Bronchial epithelial cell (primary cell): ENCODE measurements at regions not wholly inside any gene's neighbourhood (a gene's known extent, or its start where the extent isn't known, plus 50 kb on each side); places are given as distances from the start of the nearest gene placed in this dataset.

ENCODE experiments used
- DNase-seq: peaks from one replicate; pipeline ENCODE4 v3.0.0-alpha.2; 2010; ENCODE audit warnings: low read depth
- FAIRE-seq: peaks from 2 replicates; lab custom pipeline; 2011; peaks lifted over from hg19 to GRCh38; lab: Jason Lieb, UNC
- H3K27me3 ChIP-seq: 2 replicates; pipeline ENCODE4 v1.5.1; 2011; ENCODE audit warnings: low read length; ENCODE audit not compliant: control insufficient read depth, insufficient read depth
- H3K36me3 ChIP-seq: 2 replicates; pipeline ENCODE4 v1.5.1; 2011; ENCODE audit warnings: low read length; ENCODE audit not compliant: control insufficient read depth, insufficient read depth
- H3K4me3 ChIP-seq: 2 replicates; pipeline ENCODE4 v1.5.1; 2011; ENCODE audit warnings: mild to moderate bottlenecking, low read depth, low read length, control low read depth
- CTCF ChIP-seq: IDR thresholded peaks from 2 replicates; pipeline ENCODE4 v1.5.1; 2011; ENCODE audit warnings: mild to moderate bottlenecking, moderate library complexity, low read length, control low read depth, inconsistent platforms; ENCODE audit not compliant: insufficient read depth, severe bottlenecking

GRCh38 chr3:180296971-180297370 is 260.2 kb upstream of the PEX5L start:
- no peaks in the 10 kb centered on the region for H3K36me3 ChIP-seq
- H3K4me3 ChIP-seq = no peak overlapping the region
- DNase-seq = no peak
- H3K27me3 ChIP-seq = no peaks in the 10 kb centered on the region
- TF ChIP-seq CTCF = no peak
- FAIRE-seq = no peak

- no peaks in the 10 kb centered on the region for H3K36me3 ChIP-seq
- no peak overlapping the region for H3K4me3 ChIP-seq
- FAIRE-seq = no peak
- no peaks in the 10 kb centered on the region for H3K27me3 ChIP-seq
- no peak for TF ChIP-seq CTCF
- no peak for DNase-seq
Observed at GRCh38 chr3:180306155-180306554, 269.4 kb upstream of the PEX5L start.

DNA sequence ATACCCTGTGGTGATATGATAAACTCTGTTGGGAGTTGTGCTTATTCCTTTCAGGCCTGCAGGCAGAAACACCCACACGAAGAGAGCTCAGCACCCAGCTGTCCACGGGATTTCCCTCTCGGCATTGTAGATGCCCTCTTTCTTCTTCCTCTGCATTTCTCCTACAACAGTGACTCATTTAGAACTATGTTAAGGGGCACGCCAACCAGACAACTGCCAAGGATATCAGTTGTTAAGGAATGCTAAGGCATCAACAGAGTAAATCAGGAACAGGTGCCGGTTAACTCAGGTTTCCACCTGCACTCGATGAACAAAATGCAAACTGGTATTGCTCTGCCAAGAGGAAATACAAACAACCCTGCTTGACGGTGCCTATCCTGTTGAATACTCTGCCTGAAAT is 270.0 kb upstream of the PEX5L start:
- DNase-seq (peak; percentile 83), FAIRE-seq (no peak)
- Histone ChIP-seq H3K4me3 (no peak overlapping the region), H3K27me3 (no peaks in the 10 kb centered on the region), H3K36me3 (no peaks in the 10 kb centered on the region)
- no peak for TF ChIP-seq CTCF

GRCh38 chr3:180311242-180311641 is 274.5 kb upstream of the PEX5L start:
- H3K4me3 ChIP-seq = no peak overlapping the region
- no peak for TF ChIP-seq CTCF
- DNase-seq (no peak), FAIRE-seq (no peak)
- H3K36me3 ChIP-seq = no peaks in the 10 kb centered on the region
- H3K27me3 ChIP-seq = no peaks in the 10 kb centered on the region

DNA sequence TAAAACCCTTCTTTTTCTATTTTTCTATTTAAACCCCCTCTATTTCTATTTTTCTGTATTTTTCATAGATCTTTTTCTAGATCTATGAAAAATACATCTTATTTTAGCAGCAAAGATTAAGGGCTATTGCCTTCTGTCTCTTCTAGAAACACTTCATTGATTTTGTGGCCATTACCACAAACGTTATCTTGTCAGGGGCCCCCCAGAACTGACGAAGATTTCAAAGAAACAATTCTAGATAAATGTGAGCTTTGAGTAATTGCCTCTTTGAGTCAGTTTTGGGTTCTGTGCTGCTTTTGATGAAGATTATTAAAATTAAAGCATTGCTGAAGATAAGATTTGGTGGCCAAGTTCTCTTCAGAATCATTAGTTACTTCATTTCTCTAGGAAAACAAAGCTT is 279.6 kb upstream of the PEX5L start:
- H3K36me3 ChIP-seq = no peaks in the 10 kb centered on the region
- DNase-seq (no peak), FAIRE-seq (no peak)
- no peaks in the 10 kb centered on the region for H3K27me3 ChIP-seq
- no peak overlapping the region for H3K4me3 ChIP-seq
- TF ChIP-seq CTCF = no peak

- H3K27me3 ChIP-seq = no peaks in the 10 kb centered on the region
- TF ChIP-seq CTCF = no peak
- no peak overlapping the region for H3K4me3 ChIP-seq
- no peak for FAIRE-seq
- H3K36me3 ChIP-seq = no peaks in the 10 kb centered on the region
- DNase-seq = peak; percentile 12
Observed at GRCh38 chr3:180319461-180319860, 282.5 kb upstream of the TTC14 start.
